HEK293 (cell line): ENCODE measurements at regions not wholly inside any gene's neighbourhood (a gene's known extent, or its start where the extent isn't known, plus 50 kb on each side); places are given as distances from the start of the nearest gene placed in this dataset.

ENCODE experiments used
- BCL11A ChIP-seq: fragments of 450-650 bp; formaldehyde crosslinking; IDR thresholded peaks from 2 replicates; pipeline ENCODE4 v1.5.1; 2016; ENCODE audit warnings: low read depth, missing biosample characterization, missing genetic modification characterization
- GLIS1 ChIP-seq: fragments of 450-650 bp; formaldehyde crosslinking; IDR thresholded peaks from 2 replicates; pipeline ENCODE4 v1.5.1; 2016; ENCODE audit warnings: missing biosample characterization, missing genetic modification characterization
- KLF16 ChIP-seq: fragments of 450-650 bp; formaldehyde crosslinking; IDR thresholded peaks from 2 replicates; pipeline ENCODE4 v1.5.1; 2017; ENCODE audit warnings: missing biosample characterization, missing genetic modification characterization
- ZNF341 ChIP-seq: fragments of 450-650 bp; formaldehyde crosslinking; IDR thresholded peaks from 2 replicates; pipeline ENCODE4; 2016; ENCODE audit warnings: low read depth, missing biosample characterization, missing genetic modification characterization
- TF ChIP-seq, protein P1 (sequence below): fragments of 450-650 bp; formaldehyde crosslinking; IDR thresholded peaks from 2 replicates; pipeline ENCODE4 v1.5.1; 2016; ENCODE audit warnings: missing biosample characterization, missing genetic modification characterization
- TF ChIP-seq, protein P2 (sequence below): fragments of 450-650 bp; formaldehyde crosslinking; IDR thresholded peaks from 2 replicates; pipeline ENCODE4 v1.5.1; 2016; ENCODE audit warnings: missing biosample characterization, missing genetic modification characterization
- TF ChIP-seq, protein P3 (sequence below): sonication (generic); formaldehyde crosslinking; IDR thresholded peaks from 2 replicates; pipeline ENCODE4 v1.8.1; 2022; ENCODE audit warnings: mild to moderate bottlenecking, moderate library complexity, missing genetic modification reagents

DNA sequence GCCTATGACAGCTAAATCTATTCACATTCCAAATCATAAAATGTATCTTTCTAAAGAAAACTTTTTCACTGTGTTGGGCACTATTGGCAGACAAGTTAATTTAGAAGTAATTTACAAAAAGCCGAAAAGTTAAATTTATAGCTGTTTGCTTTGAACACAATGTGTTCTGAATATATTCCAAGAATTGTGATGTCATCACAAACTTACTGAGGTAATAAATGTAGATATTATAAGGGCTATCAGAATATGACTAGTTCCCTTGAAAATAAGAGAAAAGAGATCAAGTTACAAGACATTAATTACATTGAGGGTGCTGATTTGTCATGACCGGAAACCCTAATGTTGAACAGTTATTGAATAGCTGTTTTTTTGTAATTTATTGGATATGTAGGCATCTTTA lies 153.9 kb upstream of the SCN7A start:
- no peak for TF ChIP-seq ZNF341 (tag by site-specific recombination)
- TF ChIP-seq, protein P1, sequence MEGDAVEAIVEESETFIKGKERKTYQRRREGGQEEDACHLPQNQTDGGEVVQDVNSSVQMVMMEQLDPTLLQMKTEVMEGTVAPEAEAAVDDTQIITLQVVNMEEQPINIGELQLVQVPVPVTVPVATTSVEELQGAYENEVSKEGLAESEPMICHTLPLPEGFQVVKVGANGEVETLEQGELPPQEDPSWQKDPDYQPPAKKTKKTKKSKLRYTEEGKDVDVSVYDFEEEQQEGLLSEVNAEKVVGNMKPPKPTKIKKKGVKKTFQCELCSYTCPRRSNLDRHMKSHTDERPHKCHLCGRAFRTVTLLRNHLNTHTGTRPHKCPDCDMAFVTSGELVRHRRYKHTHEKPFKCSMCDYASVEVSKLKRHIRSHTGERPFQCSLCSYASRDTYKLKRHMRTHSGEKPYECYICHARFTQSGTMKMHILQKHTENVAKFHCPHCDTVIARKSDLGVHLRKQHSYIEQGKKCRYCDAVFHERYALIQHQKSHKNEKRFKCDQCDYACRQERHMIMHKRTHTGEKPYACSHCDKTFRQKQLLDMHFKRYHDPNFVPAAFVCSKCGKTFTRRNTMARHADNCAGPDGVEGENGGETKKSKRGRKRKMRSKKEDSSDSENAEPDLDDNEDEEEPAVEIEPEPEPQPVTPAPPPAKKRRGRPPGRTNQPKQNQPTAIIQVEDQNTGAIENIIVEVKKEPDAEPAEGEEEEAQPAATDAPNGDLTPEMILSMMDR (tag by site-specific recombination), result no peak
- no peak for TF ChIP-seq BCL11A
- TF ChIP-seq, protein P2, sequence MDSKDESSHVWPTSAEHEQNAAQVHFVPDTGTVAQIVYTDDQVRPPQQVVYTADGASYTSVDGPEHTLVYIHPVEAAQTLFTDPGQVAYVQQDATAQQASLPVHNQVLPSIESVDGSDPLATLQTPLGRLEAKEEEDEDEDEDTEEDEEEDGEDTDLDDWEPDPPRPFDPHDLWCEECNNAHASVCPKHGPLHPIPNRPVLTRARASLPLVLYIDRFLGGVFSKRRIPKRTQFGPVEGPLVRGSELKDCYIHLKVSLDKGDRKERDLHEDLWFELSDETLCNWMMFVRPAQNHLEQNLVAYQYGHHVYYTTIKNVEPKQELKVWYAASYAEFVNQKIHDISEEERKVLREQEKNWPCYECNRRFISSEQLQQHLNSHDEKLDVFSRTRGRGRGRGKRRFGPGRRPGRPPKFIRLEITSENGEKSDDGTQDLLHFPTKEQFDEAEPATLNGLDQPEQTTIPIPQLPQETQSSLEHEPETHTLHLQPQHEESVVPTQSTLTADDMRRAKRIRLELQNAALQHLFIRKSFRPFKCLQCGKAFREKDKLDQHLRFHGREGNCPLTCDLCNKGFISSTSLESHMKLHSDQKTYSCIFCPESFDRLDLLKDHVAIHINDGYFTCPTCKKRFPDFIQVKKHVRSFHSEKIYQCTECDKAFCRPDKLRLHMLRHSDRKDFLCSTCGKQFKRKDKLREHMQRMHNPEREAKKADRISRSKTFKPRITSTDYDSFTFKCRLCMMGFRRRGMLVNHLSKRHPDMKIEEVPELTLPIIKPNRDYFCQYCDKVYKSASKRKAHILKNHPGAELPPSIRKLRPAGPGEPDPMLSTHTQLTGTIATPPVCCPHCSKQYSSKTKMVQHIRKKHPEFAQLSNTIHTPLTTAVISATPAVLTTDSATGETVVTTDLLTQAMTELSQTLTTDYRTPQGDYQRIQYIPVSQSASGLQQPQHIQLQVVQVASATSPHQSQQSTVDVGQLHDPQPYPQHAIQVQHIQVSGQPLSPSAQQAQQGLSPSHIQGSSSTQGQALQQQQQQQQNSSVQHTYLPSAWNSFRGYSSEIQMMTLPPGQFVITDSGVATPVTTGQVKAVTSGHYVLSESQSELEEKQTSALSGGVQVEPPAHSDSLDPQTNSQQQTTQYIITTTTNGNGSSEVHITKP (tag by site-specific recombination), result no peak
- no peak for TF ChIP-seq KLF16 (tag by site-specific recombination)
- TF ChIP-seq GLIS1 (tag by site-specific recombination), result no peak
- TF ChIP-seq, protein P3, sequence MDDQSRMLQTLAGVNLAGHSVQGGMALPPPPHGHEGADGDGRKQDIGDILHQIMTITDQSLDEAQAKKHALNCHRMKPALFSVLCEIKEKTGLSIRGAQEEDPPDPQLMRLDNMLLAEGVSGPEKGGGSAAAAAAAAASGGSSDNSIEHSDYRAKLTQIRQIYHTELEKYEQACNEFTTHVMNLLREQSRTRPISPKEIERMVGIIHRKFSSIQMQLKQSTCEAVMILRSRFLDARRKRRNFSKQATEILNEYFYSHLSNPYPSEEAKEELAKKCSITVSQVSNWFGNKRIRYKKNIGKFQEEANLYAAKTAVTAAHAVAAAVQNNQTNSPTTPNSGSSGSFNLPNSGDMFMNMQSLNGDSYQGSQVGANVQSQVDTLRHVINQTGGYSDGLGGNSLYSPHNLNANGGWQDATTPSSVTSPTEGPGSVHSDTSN, result no peak
